Muscle of leg (tissue), 3 donors: ENCODE measurements at regions not wholly inside any gene's neighbourhood (a gene's known extent, or its start where the extent isn't known, plus 50 kb on each side); places are given as distances from the start of the nearest gene placed in this dataset.
"Not testable (repeated sequence)": the region's sequence is repeated elsewhere in the genome, so short reads cannot be mapped to it uniquely, and the experiment has no call there.

Experiments
- DNase-seq: peaks from one replicate; pipeline ENCODE4 v3.0.0; 2013
- H3K27ac ChIP-seq: one replicate; pipeline ENCODE4 v1.5.1; 2013; ENCODE audit warnings: mild to moderate bottlenecking, low read length, control low read depth
- H3K27me3 ChIP-seq: one replicate; pipeline ENCODE4 v1.6.1; 2013; ENCODE audit warnings: low read length; ENCODE audit not compliant: control insufficient read depth, insufficient read depth
- H3K36me3 ChIP-seq: one replicate; pipeline ENCODE4 v1.6.1; 2013; ENCODE audit warnings: low read length; ENCODE audit not compliant: control insufficient read depth, insufficient read depth
- H3K4me1 ChIP-seq: one replicate; pipeline ENCODE4 v1.6.1; 2013; ENCODE audit warnings: low read length; ENCODE audit not compliant: control insufficient read depth, insufficient read depth
- H3K4me3 ChIP-seq: one replicate; pipeline ENCODE4 v1.5.1; 2013; ENCODE audit warnings: low read length, control low read depth
- H3K9me3 ChIP-seq: replicated peaks from 2 replicates; pipeline ENCODE4 v1.6.1; 2013; ENCODE audit warnings: low read depth, low read length; ENCODE audit not compliant: control insufficient read depth
- WGBS: methylation state at CpG from one replicate; pipeline ENCODE4 v1.1.5; 2013; ENCODE audit warnings: missing lambda C conversion rate; ENCODE audit not compliant: insufficient coverage; 5-methylcytosine and 5-hydroxymethylcytosine counted together

DNA sequence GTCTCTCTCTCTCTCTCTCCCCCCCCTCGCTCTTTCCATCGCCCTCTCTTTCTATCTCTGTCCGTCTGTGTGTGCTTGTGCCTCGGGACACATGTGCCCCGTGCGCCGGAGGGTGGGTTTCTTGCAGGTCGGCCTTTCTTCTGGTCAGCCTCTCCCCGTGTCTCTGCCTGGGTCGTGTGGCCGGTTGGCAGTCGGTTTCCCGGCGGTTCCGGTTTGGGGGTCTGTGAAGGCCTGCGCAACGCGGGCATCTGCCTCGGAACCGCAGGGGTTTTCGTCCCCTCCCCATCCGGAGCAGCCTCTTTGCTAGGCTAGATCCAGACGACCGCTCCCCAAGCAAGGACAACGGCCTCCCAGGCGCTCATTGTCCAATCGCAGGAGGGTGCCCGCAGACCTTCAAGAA lies 1418.5 kb upstream of the PCDH10 start:
- not testable (repeated sequence) for H3K9me3 ChIP-seq, H3K4me1 ChIP-seq, H3K4me3 ChIP-seq, DNase-seq, H3K27me3 ChIP-seq, H3K36me3 ChIP-seq, H3K27ac ChIP-seq
- WGBS, result 96% methylated on average over 18 of the region's 28 CpGs

DNA sequence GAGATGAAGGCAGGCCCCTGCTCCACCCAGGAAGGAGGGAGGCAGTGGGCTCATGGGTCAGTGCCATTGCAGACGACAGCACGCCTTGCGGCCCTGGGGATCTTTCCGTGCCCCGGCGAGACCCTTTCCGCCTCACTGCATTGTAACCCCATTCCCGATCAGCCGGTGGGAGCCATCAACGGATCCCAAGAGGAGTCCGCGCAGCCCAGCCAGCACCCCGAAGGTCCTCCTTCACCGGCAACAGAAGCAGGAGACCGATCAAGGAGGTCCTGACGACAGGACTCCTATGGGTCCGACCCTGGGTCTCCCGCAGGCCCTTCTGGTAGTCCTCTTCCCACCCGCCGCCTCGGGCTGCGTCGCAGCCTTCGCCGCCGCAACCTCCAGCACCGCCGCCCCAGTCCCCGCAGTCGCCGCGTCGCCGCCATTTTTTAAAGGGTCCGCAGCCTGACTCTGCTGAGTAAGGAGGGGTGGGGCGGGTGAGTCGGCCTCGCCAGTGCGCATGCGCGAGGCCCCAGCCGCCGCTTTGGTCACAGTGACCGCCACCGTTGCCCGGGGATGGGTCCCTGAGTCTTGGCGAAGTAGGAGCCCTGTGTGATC lies 1417.0 kb upstream of the PCDH10 start:
- not testable (repeated sequence) for H3K4me3 ChIP-seq, H3K27me3 ChIP-seq, H3K4me1 ChIP-seq, H3K9me3 ChIP-seq, DNase-seq, H3K27ac ChIP-seq, H3K36me3 ChIP-seq
- 97% methylated on average over 18 of the region's 47 CpGs for WGBS

DNA sequence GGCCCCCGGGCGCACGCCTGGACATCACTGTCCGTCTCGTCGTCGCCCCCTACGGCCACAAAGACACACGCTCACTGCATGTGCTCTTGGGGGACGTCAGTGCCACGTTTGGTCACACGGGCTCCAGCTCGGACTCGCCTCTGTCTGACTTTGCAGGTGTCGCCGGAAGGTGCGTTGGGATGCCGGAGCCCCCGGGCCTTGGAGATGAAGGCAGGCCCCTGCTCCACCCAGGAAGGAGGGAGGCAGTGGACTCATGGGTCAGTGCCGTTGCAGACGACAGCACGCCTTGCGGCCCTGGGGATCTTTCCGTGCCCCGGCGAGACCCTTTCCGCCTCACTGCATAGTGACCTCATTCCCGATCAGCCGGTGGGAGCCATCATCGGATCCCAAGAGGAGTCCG lies 1414.8 kb upstream of the PCDH10 start:
- H3K36me3 ChIP-seq, H3K9me3 ChIP-seq, H3K4me1 ChIP-seq, H3K27ac ChIP-seq, H3K27me3 ChIP-seq, H3K4me3 ChIP-seq, DNase-seq: not testable (repeated sequence)
- 90% methylated on average over 10 of the region's 31 CpGs for WGBS

DNA sequence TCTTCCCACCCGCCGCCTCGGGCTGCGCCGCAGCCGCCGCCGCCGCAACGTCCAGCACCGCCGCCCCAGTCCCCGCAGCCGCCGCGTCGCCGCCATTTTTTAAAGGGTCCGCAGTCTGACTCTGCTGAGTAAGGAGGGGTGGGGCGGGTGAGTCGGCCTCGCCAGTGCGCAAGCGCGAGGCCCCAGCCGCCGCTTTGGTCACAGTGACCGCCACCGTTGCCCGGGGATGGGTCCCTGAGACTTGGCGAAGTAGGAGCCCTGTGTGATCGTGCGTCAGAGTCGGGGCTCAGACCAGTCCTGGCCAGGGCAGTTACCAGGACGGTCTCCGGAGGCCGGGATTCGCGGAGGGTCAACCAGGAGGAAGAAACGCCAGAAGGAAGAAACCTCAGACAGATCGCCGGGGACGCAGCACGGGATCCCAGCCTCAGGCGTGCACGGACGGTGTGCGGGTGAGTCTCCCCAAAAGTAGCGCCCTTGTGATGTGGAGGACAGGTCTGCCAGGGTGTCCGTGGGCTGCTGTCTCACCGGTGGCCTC lies 1414.2 kb upstream of the PCDH10 start:
- no CpG with 5 or more reads among the region's 51 CpGs for WGBS
- not testable (repeated sequence) for DNase-seq, H3K4me3 ChIP-seq, H3K9me3 ChIP-seq, H3K36me3 ChIP-seq, H3K27ac ChIP-seq, H3K4me1 ChIP-seq, H3K27me3 ChIP-seq

DNA sequence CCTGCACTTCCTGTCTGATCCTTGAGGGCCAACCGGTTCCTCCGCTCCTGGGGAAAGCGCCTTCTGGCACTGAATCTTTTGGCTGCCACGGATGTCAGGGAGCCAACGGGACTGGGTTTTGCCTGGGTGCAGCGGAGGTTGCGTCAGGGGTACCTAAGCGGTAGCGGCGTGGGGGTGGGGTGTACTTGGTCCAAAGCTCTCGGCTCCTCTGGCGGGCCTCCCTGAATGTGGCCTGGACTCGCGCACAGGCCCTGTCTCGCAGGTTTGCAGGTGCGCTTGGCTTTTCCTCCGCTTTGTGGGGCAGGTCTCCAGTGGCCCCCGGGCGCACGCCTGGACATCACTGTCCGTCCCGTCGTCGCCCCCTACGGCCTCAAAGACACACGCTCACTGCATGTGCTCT lies 1410.1 kb upstream of the PCDH10 start:
- H3K4me1 ChIP-seq, H3K27me3 ChIP-seq, H3K4me3 ChIP-seq, H3K36me3 ChIP-seq, H3K27ac ChIP-seq, H3K9me3 ChIP-seq, DNase-seq: not testable (repeated sequence)
- WGBS, result no CpG with 5 or more reads among the region's 26 CpGs

DNA sequence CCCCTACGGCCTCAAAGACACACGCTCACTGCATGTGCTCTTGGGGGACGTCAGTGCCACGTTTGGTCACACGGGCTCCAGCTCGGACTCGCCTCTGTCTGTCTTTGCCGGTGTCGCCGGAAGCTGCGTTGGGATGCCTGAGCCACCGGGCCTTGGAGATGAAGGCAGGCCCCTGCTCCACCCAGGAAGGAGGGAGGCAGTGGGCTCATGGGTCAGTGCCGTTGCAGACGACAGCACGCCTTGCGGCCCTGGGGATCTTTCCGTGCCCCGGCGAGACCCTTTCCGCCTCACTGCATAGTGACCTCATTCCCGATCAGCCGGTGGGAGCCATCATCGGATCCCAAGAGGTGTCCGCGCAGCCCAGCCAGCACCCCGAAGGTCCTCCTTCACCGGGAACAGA lies 1407.3 kb upstream of the PCDH10 start:
- H3K36me3 ChIP-seq, DNase-seq, H3K27me3 ChIP-seq, H3K4me1 ChIP-seq, H3K4me3 ChIP-seq, H3K27ac ChIP-seq, H3K9me3 ChIP-seq: not testable (repeated sequence)
- no CpG with 5 or more reads among the region's 27 CpGs for WGBS

DNA sequence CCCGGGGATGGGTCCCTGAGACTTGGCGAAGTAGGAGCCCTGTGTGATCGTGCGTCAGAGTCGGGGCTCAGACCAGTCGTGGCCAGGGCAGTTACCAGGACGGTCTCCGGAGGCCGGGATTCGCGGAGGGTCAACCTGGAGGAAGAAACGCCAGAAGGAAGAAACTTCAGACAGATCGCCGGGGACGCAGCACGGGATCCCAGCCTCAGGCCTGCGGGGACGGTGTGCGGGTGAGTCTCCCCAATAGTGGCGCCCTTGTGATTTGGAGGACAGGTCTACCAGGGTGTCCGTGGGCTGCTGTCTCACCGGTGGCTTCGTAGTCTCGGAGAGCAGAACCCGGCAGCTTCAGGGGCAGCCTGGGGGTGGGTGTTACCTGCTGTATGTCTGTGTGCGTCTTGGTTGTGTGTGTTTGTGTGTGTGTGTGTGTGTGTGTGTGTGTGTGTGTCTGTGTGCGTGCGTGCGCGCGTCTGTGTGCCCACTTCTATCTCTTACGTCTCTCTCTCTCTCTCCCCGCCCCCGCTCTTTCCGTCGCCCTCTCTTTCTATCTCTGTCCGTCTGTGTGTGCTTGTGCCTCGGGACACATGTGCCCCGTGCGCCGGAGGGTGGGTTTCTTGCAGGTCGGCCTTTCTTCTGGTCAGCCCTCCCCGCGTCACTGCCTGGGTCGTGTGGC lies 1406.4 kb upstream of the PCDH10 start:
- not testable (repeated sequence) for H3K4me3 ChIP-seq, H3K9me3 ChIP-seq, DNase-seq, H3K4me1 ChIP-seq, H3K27ac ChIP-seq, H3K36me3 ChIP-seq, H3K27me3 ChIP-seq
- 95% methylated on average over 4 of the region's 45 CpGs for WGBS

DNA sequence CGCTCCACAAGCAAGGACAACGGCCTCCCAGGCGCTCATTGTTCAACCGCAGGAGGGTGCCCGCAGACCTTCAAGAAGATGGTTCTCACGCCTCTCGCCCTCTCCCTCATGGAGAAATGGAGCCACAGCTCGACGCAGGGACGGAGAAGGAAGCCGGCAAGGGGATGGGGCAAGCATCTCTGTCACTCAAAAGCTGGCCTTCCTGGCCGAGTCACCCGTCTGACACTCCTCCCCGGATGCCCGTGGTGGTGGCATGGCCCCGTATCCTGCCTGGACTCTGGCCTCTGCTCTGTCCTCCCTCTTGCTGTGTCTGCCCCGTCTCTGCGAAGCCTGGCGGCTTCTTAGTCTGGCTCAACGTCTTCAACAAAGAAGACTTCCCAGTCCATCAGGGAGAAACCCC lies 1405.7 kb upstream of the PCDH10 start:
- not testable (repeated sequence) for H3K27ac ChIP-seq, DNase-seq, H3K4me1 ChIP-seq, H3K9me3 ChIP-seq, H3K36me3 ChIP-seq, H3K4me3 ChIP-seq, H3K27me3 ChIP-seq
- no CpG with 5 or more reads among the region's 20 CpGs for WGBS

DNA sequence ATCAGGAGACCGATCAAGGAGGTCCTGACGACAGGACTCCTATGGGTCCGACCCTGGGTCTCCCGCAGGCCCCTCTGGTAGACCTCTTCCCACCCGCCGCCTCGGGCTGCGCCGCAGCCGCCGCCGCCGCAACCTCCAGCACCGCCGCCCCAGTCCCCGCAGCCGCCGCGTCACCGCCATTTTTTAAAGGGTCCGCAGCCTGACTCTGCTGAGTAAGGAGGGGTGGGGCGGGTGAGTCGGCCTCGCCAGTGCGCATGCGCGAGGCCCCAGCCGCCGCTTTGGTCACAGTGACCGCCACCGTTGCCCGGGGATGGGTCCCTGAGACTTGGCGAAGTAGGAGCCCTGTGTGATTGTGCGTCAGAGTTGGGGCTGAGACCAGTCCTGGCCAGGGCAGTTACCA lies 1401.9 kb upstream of the PCDH10 start:
- H3K4me3 ChIP-seq, H3K36me3 ChIP-seq: not testable (repeated sequence)
- no CpG with 5 or more reads among the region's 34 CpGs for WGBS

DNA sequence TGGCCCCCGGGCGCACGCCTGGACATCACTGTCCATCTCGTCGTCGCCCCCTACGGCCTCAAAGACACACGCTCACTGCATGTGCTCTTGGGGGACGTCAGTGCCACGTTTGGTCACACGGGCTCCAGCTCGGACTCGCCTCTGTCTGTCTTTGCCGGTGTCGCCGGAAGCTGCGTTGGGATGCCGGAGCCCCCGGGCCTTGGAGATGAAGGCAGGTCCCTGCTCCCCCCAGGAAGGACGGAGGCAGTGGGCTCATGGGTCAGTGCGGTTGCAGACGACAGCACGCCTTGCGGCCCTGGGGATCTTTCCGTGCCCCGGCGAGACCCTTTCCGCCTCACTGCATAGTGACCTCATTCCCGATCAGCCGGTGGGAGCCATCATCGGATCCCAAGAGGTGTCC lies 1399.9 kb upstream of the PCDH10 start:
- 100% methylated on average over 7 of the region's 31 CpGs for WGBS
- not testable (repeated sequence) for DNase-seq, H3K4me1 ChIP-seq, H3K27ac ChIP-seq, H3K9me3 ChIP-seq, H3K4me3 ChIP-seq, H3K36me3 ChIP-seq, H3K27me3 ChIP-seq

More for the DNA sequence above, 1401.9 kb upstream of the PCDH10 start:
- not testable (repeated sequence) for H3K4me1 ChIP-seq, H3K27me3 ChIP-seq, H3K27ac ChIP-seq, DNase-seq, H3K9me3 ChIP-seq

DNA sequence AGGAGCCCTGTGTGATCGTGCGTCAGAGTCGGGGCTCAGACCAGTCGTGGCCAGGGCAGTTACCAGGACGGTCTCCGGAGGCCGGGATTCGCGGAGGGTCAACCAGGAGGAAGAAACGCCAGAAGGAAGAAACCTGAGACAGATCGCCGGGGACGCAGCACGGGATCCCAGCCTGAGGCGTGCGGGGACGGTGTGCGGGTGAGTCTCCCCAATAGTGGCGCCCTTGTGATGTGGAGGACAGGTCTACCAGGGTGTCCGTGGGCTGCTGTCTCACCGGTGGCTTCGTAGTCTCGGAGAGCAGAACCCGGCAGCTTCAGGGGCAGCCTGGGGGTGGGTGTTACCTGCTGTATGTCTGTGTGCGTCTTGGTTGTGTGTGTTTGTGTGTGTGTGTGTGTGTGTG lies 1399.1 kb upstream of the PCDH10 start:
- WGBS, result 91% methylated on average over 15 of the region's 25 CpGs
- H3K9me3 ChIP-seq, H3K36me3 ChIP-seq, H3K27me3 ChIP-seq, DNase-seq, H3K4me1 ChIP-seq, H3K4me3 ChIP-seq, H3K27ac ChIP-seq: not testable (repeated sequence)
